SH-SY5Y (cell line): ENCODE measurements at regions not wholly inside any gene's neighbourhood (a gene's known extent, or its start where the extent isn't known, plus 50 kb on each side); places are given as distances from the start of the nearest gene placed in this dataset.

Experiments
- GATA2 ChIP-seq: IDR thresholded peaks from 2 replicates; pipeline ENCODE4 v1.6.1; 2011; ENCODE audit warnings: mild to moderate bottlenecking, low read depth, low read length
- GATA3 ChIP-seq: IDR thresholded peaks from 2 replicates; pipeline ENCODE4 v1.6.1; 2011; ENCODE audit warnings: low read depth, mild to moderate bottlenecking, low read length, moderate library complexity

GRCh38 chr2:19255481-19255880, 102.9 kb downstream of the OSR1 start:
- TF ChIP-seq GATA3, result no peak
- TF ChIP-seq GATA2, result no peak

DNA sequence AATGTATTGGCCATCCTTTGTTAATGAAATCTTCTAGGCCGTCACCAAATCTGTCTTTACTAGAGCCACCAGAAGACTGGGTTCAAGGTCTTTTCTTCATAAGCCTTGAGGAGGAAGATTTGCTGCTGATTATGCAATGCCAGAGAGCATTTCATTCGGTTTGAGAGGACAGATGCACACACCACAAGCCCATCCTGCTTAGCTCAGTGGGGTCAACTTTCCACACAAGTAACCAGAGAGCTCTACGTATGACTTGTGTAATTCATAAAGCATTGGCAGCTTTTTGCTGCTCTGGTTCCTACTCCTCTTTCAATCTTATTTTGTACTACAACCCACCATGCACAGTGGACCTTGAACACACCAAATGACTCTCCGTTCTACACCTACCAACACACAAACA, 106.9 kb downstream of the OSR1 start:
- no peak for TF ChIP-seq GATA3
- no peak for TF ChIP-seq GATA2

DNA sequence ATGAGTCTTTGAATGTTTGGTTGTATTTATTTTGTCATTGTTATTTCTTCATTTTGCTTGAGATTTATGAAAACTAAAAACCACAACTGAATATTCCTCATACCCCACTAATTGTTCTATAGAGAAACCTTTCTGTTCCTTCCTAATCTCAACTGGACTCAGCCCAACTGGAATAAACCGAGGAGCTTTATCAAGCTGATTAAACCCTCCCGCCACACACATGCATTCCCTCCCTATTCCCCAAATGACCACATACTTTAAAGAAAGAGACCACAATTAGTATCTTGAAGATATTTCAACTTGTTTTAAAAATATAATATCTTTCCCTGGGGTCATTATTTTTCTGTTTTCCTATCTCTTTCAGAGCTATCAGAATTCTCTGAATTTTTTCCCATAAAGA, 107.5 kb downstream of the OSR1 start:
- no peak for TF ChIP-seq GATA2
- TF ChIP-seq GATA3, result no peak

DNA sequence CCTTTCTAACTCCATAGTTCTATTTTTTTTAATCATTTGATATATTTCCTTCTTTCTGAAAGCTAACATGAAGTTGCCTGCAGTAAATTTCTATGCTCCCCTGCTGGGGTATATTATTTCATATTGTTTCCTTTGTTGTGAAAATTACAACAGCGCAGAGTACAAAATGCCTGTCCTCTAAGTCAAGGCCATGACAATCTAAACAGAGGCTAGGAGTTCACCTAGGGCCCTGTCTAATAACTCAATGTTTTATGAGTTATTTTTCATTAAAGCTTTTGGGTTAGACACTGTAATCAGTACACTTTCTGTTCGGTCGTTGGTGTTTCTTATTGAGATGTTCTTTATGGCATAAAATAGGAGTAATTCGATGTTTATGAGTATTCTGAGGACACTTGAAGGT, 111.2 kb downstream of the OSR1 start:
- TF ChIP-seq GATA3, result no peak
- no peak for TF ChIP-seq GATA2

GRCh38 chr2:19246496-19246895, 111.9 kb downstream of the OSR1 start:
- no peak for TF ChIP-seq GATA3
- TF ChIP-seq GATA2, result no peak

GRCh38 chr2:19244460-19245363, 113.7 kb downstream of the OSR1 start:
- no peak for TF ChIP-seq GATA3
- no peak for TF ChIP-seq GATA2

DNA sequence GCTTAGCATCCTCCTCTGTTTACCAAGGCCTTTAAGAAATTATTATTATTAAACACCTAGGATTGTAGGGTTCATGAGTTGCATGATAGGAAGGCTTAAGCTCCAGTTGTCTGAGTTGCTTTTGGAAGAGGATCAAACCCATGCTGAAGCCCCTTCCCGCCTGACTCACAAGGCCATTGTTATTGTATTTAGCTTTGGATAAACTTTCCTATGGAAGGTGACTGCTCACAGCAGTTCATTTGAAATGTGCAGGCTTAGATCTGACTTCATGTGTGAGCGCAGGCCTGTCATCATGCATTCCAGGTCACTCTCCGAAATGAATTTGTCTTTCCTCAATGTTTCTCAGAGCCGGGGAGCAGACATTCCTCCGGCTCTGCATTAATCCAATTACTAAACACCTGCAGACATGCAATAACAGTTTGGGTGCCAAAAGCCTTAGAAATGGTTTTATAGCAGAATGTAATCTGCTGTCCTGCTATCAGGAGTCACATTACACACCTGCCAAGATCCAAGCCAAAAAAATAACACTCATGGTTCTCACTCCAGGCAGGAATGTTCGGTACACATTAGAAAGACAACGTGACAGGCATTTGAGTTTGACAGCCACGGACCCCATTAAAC, 119.9 kb downstream of the OSR1 start:
- no peak for TF ChIP-seq GATA2
- TF ChIP-seq GATA3, result no peak

DNA sequence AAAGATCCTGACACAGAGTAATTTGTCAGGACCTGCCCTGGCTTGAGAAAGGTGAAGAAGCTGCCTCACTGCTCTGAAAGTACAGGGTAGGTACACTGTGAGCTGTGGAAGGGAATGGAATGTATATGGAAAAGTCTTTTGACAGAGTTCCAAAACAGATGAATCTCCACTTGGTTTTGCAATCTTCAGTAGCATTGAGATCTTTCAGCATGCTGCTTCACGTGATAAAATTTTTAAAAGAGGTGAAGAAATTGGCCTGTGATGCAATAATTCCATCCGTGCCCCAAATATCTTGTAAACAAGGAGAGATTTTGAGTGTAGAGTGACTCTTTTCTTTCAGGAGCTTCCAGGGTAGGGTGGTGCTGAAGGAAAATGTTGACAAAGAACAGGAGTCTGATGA, 123.1 kb downstream of the OSR1 start:
- TF ChIP-seq GATA2 (no peak), GATA3 (no peak)

DNA sequence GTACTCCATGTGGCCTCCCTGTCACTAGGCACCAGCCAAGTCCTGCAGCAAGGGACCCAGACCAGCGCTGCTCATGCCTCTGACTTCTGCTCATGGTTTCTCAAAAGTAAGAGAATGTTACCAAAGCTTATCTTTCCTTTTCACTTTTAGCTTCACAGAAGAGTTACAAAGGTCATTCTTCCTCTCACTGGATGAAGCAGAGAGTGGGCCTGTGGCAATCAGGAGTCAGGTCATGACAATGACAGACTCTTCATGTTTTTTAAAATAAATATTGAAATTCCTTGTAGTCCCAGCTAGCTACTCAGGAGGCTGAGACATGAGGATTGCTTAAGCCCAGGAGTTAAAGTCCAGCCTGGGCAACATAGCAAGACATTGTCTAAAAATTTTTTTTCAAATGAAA, 126.1 kb downstream of the OSR1 start:
- TF ChIP-seq GATA3, result no peak
- no peak for TF ChIP-seq GATA2

- no peak for TF ChIP-seq GATA2
- TF ChIP-seq GATA3, result no peak
These were observed 126.8 kb downstream of the OSR1 start for GRCh38 chr2:19231625-19232024.

DNA sequence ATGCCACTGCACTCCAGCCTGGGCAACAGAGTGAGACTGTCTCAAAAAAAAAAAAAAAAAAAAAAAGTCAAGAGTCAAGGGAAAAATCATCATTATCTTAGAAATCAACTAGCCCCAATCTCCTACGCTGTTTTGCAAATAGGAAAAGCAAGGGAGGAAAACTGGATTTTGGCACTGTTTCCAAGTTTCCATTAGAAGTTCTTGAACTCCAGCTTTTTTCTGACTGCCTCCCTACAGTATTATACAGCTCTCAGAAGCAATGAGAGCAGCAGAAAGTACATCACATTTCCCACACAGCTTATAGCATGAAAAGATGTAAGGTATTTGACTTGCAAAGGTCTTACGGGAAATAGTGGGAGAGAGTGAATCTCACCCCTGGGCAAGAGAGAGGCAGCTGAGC, 127.8 kb downstream of the OSR1 start:
- TF ChIP-seq GATA2, result no peak

DNA sequence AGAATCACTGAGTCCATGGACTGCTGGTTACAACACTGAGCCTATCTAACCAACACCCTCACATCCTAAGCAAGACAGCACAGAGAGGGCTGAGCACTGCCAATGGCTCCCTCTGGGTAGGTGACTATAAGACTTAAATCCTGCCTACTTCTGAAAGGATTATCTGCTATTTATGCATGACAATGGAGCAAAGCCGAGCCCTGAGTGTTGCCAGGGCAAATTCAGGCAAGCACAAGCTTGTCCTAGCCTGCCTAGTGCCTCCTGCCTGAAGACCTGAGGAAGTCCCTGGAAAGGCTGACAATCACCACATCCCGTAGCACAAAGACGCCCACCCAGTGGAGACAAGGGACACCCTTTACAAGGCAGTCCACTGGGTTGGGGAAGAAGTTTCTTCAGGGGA, 129.7 kb downstream of the OSR1 start:
- TF ChIP-seq GATA2 (no peak), GATA3 (no peak)

GRCh38 chr2:19228181-19228593, 130.2 kb downstream of the OSR1 start:
- TF ChIP-seq GATA2, result no peak
- TF ChIP-seq GATA3, result no peak

- TF ChIP-seq GATA2 (no peak), GATA3 (no peak)
These were observed 131.6 kb downstream of the OSR1 start for GRCh38 chr2:19226871-19227270.

GRCh38 chr2:19226386-19226785, 132.0 kb downstream of the OSR1 start:
- TF ChIP-seq GATA2 (no peak), GATA3 (no peak)

DNA sequence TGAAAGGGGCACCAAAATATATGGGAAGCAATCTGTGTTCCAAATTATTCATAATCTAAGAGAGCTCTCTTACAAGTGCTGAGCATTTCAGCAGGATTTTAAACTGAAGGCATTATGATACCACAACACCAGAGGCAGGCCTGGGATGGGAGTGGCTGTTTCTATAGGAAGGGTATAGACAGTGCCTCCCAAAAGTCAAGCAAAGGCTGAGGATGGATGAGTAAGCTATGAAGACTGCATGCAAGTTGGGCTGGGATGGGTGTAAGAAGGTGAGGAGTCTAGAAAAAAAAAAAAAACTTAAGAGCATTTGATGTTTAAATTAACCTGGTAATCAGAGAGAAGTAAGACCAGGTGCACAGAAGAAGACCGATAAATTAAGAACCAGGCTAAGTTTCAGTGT, 132.5 kb downstream of the OSR1 start:
- TF ChIP-seq GATA3 (no peak), GATA2 (no peak)
